ENCODE measurements at regions not wholly inside any gene's neighbourhood (a gene's known extent, or its start where the extent isn't known, plus 50 kb on each side); places are given as distances from the start of the nearest gene placed in this dataset.

DNA sequence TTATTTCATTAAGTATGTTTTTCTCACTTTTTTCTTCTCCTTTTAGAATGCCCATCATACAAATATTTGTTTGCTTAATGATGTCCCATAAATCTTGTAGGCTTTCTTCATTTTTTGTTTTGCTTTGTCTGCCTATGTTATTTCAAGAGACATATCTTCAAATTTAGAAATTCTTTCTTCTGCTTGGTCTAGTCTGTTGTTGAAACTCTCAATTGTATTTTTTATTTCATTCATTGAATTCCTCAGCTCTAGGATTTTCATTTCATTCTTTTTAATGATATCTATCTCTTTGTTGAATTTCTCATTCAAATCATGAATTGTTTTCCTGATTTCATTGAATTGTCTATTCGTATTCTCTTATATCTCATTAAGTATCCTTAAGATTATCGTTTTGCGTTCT lies 125.1 kb upstream of the VIPR2 start:
- DNase-seq (ENCODE audit: low read depth in 4 of 4, low spot score in 2 of 4) = no peak

DNA sequence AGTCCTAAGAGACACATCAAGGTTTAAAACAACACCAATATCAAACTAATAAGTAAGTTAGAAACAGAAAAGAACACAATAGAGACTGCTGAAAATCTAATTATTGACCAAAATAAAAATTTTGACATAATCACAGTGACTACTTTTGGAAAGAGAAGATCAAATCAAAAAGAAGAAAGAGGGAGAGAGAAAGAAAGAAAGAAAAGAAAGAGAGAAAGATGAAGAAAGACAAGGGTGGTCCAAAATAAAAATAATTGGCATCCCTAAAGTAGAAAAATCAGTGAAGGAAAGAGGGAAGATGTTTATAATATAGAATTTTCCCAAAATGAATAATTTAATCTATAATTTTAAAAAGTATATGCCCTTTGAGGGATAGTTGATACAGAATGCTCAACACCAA lies 118.8 kb upstream of the VIPR2 start:
- DNase-seq (ENCODE audit: low read depth in 4 of 4, low spot score in 2 of 4) = no peak

DNA sequence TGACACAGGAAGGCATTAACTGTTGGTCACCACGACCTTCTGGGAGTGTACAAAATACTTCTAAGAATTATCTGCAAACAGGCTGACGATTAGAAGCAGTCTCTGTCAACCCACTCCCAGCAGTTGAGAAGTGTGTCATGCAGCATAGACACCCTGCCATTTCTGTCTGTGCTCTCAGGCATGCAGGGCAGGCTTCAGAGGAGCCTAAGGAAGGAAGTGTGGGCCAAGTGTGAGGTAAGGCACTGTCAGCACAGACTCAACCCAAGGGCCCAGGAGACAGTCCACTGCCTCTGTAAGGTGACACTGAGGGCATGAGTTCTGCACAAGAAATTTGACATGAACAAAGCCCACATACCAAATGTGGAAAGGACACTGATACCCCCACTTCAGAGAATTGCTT lies 109.0 kb upstream of the VIPR2 start:
- DNase-seq (ENCODE audit: low read depth in 4 of 4, low spot score in 2 of 4) = no peak

DNA sequence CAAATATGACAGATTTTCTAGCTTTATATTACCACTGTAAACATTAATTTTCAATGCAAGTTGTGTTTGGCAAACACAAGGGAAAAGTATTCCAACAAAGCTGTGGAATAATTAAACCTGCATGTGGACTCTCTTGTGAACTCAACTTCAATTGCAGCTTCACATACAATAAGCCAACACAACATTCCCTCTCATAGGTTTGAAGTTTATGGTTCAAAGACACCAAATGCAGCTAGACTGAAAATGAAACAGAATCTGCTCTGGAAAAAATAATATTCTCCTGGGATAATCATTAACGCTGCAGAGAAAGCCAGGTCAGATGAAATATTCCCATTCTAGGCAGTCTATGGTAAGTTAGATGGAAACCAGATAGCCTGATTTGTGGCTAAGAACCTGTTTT lies 105.8 kb upstream of the VIPR2 start:
- DNase-seq (ENCODE audit: low read depth in 4 of 4, low spot score in 2 of 4) = no peak

DNA sequence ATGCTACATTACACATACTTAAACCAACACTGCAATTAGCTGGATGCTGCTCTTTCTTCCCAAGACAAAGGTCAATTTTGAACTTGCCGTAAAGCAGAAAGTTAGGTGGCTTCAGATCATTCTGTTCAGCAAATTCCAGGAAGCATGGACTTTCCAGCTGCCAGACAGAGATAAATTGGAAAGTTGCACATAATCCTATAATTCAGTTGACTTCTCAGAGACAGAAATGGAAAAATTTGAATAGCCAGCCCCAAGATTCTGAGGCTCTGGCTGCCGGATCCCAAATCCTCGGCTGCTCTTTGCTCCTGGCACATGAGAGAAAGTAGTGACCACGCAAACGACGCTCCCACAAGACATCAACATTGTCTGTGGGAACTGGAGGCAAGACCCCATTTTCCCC lies 105.0 kb upstream of the VIPR2 start:
- no peak for DNase-seq (ENCODE audit: low read depth in 4 of 4, low spot score in 2 of 4)

DNA sequence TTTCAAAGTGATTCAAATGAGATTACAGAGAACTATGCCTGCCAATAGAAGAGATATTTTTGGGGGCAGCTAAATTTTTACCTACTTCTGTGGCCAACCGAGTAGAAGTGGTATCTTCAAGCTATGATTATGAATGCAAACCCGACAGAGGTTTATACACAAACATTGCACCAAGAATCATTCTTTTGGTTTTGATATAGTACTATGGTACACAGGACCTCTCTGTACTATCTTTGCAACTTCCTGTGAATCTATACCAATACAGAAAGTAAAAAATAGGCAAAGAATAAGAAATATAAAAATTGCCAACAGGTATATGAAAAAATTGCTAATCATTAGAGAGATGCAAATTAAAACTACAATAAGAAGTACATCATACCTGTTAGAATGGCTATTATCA lies 103.2 kb upstream of the VIPR2 start:
- DNase-seq (ENCODE audit: low read depth in 4 of 4, low spot score in 2 of 4) = no peak

DNA sequence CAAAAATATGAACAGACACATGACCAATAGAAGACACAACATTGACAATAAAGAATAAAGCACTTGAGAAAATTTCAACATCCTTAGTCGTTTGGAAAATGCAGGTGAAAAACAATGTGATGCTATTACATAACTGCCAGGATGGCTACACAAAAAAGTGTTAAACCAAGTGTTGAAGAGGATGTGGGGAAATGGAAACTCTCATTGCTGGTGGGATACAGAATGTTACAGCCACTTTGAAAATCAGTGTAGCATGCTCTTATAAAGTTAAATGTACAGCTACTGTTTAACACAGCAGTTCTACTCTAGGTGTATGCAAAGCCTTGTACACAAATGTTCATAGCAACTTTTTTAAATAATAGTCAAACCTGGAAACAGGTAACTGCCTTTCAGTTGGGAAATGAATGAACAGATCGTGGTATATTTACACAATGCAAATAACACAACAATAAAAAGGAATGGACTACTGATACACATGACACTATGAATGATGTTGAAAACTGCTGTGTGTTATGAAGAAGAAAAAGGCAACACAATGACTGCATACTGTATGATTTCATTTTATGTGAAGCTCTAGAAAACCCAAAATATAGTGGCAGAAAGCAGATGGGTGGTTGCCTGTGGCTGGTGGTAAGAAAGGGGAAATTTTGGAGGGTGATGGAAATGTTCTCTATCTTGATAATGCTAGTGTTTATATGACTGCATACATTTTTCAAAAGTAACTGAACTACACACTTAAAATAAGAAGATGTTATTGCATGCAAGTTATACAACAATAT lies 102.2 kb upstream of the VIPR2 start:
- DNase-seq (ENCODE audit: low read depth in 4 of 4, low spot score in 2 of 4) = no peak

DNA sequence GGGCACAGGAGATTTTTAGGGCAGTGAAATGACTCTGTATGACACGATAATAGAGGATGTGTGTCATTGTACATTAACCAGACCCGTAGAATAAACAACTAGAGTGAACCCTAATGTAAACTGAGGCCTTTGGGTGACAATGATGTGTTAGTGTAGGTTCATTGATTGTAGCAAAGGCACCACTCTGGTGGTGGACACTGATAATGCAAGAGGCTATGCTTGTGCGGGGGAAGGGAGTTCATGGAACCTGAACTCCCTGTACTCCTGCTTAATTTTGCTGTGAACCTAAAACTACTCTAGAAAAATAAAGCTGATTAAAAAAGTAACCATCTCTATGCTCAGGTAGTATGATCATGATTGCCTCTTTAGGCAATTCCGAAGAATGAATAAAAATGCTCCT lies 96.3 kb upstream of the VIPR2 start:
- DNase-seq (ENCODE audit: low read depth in 4 of 4, low spot score in 2 of 4) = no peak

DNA sequence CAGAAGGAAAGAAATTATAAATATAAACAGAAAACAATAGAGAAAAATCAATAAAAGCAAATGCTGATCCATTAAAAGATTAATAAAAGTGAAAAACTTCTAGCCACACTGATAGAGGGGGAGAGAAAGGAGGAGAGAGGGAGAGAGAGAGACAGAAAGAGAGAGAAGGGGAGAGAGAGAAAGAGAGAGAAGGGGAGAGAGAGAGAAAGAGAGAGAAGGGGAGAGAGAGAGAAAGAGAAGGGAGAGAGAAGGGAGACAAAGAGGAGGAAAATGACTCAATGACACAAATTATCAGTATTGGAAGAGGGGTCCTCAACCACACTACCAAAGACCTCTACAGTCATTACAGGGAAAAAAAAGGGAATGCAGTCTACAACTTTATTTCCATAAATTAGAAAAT lies 94.4 kb upstream of the VIPR2 start:
- no peak for DNase-seq (ENCODE audit: low read depth in 4 of 4, low spot score in 2 of 4)

DNA sequence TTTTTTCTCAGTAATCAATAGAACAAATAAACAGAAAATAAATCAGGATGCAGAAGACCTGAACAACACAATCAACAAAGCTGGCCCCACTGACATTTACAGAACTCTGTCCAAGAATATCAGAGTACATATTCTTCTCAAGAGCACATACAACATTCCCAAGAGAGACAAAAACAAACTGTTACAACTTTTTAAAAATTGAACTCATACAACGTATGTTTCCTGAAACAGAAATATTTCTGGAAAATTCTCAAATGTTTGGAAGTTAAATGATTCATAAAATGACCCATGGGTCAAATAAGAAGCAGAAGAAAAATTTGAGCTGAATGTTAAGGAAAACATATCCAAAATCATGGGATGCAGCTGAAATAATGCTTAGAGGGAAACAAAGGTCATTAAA lies 93.9 kb upstream of the VIPR2 start:
- DNase-seq (ENCODE audit: low read depth in 4 of 4, low spot score in 2 of 4) = no peak

DNA sequence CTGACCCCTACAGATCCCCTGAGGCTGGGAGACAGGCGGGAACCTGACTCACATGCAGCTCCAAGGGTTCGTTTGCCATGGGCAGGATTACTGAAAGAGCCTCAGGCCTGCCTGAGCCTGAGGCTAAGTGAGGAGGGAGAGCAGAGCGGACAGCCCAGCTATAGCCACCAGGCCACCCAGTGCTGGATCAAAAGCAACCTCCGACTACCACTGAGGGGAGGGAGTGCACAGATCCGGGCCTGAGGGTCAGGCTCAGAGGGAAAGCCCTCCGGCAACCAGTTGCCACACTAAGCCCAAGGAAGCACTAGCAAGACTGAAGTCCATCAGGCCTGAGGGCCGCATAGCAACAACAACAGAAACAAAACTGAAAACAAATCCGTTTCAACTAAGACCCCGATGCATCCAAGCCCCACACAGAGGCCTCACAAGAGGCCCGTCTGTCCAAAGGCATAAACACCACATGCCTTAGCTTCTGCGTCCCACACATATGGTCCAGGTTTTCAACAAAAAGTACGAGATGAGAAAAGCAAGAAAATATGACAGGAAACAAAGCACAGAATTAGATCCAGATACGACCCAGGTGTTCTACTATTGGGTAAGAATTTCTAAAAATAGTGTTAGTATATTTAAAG lies 92.5 kb upstream of the VIPR2 start:
- DNase-seq (ENCODE audit: low read depth in 4 of 4, low spot score in 2 of 4) = no peak

DNA sequence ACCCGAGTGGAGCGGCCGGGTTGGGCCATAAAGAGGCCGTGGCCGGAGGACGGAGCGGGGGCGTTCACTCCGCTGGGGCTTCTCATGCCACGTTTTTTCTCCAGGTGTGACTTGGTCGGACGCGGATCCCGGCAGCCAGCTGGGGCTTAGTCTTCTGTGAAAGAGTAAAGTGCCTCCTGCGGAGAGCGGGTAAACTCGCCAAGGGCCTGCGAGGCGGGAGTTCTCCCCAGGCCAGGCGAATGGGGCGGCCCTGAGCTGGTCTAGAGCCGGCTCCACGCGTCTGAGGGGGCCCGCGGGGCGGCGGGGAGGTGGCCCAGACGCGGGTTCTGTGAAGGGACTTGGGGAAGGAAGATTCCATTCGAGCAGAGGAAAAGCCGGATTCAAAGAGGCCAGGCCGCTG lies 86.3 kb upstream of the VIPR2 start:
- no peak for DNase-seq (ENCODE audit: low read depth in 4 of 4, low spot score in 2 of 4)

DNA sequence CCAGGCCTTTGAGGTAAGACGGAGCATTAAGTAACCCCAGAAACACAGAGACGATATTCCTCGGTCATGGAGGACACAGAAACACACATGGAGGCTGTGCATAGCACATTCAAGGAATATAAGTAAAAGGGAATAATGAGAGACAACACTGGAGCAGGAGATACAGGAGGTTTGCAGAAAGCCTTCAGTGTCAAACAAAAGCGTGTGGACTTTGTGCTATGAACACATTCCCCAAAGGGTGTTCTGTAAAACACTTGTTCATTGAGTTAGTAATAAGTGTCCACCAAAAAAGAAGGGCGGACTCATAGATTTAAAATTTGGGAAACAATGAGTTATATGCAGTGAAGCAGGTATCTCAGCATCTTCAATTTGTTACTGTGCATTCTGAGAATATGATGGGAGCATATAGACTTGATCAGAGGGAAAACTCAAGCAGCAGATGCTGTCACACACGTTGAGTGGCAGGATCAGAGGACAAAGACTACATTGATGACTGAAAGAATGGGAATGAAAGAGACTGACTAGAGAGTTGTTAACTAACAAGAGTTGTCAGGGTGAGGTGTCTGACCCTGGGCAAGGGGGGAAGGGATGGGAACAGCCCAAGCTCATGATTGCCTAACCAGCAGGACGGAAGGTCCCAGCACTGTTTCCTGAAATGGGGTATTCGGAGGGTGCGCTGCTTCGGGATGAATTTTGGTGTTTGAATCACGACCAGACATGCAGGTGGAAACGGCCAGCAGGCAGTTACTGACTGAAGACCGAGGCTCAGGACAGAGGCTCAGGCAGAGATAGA lies 85.2 kb upstream of the VIPR2 start:
- no peak for DNase-seq (ENCODE audit: low read depth in 4 of 4, low spot score in 2 of 4)

DNA sequence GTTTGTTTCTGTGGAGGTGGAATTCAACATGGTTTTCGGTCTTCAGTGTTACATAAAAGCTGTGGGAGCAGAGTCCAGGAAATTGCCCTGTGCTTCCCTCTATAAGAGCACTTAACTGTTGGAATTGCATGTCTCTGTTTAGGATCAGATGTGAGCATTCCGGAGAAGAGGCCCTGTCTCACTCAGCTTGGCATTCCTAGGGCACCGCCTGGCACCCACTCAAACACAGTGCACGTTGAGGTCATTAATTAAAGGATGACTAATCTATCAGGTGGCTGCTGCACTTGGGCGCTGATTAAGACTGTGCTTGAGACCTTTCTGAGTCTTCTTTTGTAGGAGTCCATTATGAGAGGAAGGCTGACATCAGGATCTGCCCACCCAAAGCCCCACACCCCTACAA lies 82.8 kb upstream of the VIPR2 start:
- DNase-seq (ENCODE audit: low read depth in 4 of 4, low spot score in 2 of 4) = no peak

DNA sequence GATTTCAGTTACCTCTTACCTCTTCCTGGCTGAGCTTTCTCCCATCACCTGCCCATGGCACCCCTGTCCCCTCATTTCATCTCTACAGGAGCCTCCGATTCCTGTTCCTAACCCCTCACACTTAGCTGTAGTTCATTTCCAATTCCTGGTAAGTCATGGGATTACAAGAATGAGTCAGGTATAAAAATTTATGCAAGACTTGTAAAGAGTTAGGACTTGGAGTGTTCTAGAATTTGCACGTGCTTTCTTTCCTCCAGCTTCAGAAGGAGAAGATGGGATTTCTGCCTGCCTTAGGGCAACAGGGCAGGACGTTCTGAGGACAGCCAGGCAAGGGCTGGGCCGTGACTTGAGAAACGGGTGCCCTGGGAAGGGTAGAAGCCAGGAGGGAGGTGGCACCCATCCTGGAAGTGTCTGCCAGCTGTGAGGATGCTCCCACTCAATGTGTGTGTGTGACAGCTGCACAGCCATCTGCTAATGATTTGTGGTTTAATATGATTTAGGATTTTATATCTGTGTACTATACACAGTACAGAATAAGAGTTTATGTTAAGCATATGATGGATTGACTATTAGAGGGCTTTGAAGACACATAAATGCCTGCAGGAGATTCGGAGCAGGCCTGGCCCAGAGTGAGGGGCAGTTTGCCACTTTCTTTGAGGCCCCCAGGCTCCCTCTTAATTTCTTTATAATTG lies 81.5 kb upstream of the VIPR2 start:
- no peak for DNase-seq (ENCODE audit: low read depth in 4 of 4, low spot score in 2 of 4)

DNA sequence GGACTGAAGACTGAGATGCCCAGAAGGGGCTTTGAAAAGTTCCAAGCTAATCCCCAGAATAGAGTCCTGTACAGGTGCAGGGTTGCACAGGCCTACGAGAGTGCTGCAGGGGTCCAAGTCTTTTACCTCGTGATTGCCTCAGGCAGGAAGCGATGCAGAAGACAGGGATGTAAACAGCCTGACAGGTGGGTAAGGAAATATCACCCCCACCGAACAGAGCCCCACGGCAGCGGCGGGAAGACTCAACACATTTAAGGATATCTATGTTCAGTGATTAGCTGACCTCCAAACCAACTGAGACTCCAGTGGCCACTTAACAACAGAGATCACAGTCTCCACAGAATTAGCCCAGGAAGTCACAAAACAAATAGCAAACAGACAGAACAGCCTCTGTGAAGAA lies 73.9 kb upstream of the VIPR2 start:
- no peak for DNase-seq (ENCODE audit: low read depth in 4 of 4, low spot score in 2 of 4)

DNA sequence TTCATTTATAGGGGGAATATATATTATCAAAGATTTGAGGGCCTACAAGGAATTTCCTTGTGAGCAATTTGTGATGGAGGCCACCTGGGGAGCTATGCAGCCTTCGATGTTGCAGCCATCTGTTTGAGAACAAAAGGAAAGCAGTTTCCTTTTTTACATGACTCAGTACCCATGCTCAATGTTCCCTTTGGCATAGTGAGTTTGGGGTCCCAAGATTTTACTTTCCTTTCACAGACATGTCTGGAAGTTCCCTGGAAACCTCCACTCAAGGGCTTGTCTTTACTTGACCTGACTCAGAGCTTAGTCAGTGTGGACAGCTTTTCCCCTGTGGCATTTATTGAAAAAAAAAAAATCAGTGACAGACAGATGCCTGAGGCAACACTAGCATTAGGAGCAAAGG lies 73.5 kb upstream of the VIPR2 start:
- no peak for DNase-seq (ENCODE audit: low read depth in 4 of 4, low spot score in 2 of 4)

DNA sequence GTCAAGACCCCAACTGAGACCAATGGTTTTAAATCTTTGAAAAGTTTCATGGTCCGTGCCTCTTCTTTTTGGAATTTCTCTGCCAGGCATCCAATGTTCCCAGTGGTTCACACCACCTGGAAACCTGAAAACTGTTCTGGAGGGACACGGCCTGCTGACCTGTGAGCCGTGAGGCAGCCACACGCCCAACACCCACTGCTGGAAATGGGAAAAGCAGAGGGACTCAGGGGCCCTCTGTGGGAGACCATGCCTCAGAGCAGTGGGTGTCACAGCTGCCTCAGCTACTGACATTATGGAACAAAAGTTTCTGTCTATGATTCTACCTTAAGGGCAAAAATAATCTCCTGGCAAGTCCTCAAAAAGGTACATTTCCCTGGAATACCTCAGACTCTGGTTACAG lies 70.4 kb upstream of the VIPR2 start:
- DNase-seq (ENCODE audit: low read depth in 4 of 4, low spot score in 2 of 4) = no peak

DNA sequence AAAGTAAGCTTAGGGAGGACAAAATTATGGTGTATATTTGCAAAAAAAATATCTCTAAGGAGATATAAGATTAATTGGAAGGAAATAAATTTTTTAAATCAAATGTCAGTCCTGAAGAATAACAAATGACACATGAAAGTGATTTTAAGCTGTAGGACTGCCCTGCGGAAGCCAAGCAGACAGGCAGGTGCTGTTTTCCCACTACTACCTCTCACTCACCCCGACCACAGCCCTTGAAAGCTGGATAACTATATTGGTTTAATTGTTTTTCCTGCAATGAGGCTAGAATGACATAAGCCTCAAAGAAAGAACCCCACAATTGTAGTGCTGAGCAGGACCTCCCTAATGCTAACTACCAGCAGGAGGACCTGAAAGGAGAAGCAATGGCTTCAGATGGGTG lies 68.6 kb upstream of the VIPR2 start:
- no peak for DNase-seq (ENCODE audit: low read depth in 4 of 4, low spot score in 2 of 4)

DNA sequence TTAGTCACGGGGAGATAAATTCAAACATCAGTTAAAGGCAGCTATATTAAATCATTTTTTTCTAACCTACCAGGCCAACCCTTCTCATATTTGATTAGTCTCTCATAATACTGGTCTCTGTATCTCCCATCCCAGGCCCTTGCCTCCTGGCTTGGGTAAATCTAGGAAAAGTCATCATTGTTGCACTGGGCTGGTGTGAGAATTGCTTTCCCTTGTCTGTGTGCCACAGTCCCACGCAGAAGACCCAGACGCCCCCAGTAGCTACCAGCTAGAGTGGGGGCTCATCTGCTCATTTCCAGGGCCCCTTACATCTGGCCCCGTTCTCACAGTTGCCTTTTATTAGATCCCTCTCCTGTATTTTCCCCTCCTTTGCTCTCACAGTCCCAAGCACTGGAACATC lies 67.6 kb upstream of the VIPR2 start:
- DNase-seq (ENCODE audit: low read depth in 4 of 4, low spot score in 2 of 4) = no peak

DNA sequence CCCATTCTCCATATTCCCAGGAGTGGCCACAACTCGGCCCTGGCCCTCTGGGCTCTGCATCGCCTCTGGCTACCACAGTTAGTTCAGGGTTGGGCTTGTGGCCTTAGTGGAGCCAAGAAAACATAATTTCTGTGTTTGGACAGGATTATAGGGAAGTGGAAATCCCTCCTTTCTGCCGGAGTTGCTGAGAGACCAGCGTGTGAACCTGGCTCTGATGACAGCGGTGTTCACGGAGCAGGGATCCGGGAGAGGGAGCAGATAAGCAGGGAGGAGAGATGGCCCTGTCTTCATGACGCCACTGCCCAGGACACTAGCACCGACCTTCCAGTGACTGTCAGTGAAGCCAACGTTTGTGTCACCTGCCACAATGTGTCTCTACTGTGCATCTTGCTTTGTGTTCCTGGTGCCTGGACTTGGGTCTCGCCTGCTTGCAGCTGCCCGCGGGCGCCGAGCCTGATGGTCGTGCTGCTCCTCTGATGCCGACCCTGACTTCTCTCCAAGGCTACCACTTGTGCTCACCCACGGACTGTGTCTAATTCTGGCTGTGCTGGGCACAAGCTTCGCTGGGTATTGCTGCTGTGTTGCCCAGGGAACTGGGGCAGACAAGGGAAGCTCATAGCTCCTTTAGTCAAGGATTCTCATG lies 67.0 kb upstream of the VIPR2 start:
- no peak for DNase-seq (ENCODE audit: low read depth in 4 of 4, low spot score in 2 of 4)

Measured in left renal cortex interstitium (tissue), 4 donors.